ENCODE measurements at regions not wholly inside any gene's neighbourhood (a gene's known extent, or its start where the extent isn't known, plus 50 kb on each side); places are given as distances from the start of the nearest gene placed in this dataset.
A peak's percentile ranks its signal among the peaks of the same experiment; 100 is the strongest.

DNA sequence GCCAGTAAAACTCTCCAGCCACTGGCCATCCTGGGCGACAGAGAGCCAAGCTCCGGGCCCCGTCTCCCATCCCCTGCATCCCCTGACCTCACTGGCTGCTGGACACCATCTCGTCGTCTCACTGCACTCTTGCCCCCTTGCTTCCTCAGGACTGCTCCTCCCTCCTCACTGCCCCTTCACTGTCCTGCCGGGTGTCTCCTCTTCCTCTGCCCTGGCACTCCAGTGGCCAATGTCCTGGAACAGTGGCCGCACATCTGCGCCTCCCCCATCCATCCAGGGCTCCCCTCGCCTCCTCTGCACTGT lies 800.4 kb downstream of the BRD1 start (continued):
- TF ChIP-seq, protein P1, sequence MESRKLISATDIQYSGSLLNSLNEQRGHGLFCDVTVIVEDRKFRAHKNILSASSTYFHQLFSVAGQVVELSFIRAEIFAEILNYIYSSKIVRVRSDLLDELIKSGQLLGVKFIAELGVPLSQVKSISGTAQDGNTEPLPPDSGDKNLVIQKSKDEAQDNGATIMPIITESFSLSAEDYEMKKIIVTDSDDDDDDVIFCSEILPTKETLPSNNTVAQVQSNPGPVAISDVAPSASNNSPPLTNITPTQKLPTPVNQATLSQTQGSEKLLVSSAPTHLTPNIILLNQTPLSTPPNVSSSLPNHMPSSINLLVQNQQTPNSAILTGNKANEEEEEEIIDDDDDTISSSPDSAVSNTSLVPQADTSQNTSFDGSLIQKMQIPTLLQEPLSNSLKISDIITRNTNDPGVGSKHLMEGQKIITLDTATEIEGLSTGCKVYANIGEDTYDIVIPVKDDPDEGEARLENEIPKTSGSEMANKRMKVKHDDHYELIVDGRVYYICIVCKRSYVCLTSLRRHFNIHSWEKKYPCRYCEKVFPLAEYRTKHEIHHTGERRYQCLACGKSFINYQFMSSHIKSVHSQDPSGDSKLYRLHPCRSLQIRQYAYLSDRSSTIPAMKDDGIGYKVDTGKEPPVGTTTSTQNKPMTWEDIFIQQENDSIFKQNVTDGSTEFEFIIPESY (CRISPR knock-in tag; IDR thresholded peaks at IDR 0.05), result no peak
- TF ChIP-seq ZBTB46 (CRISPR knock-in tag; IDR thresholded peaks at IDR 0.05; ENCODE audit: borderline replicate concordance) (no peak), TARDBP (CRISPR knock-in tag; IDR thresholded peaks at IDR 0.05) (no peak), CENPT (CRISPR knock-in tag; IDR thresholded peaks at IDR 0.05; ENCODE audit: low read depth) (no peak)

- Histone ChIP-seq H3K27me3 (ENCODE audit: control insufficient read depth in 1 of 2, insufficient read depth in 2 of 2, low read length in 2 of 2) (peaks cover 16 to 66% of the 10 kb centered on the region in 2 experiments; a peak in 3 of 5 replicates), H3K9me3 (ENCODE audit: low read length) (no peaks in the 10 kb centered on the region), H3K4me1 (ENCODE audit: insufficient read depth, low read length) (no peaks in the 10 kb centered on the region), H3K4me3 (replicated peaks in 1 of 3; ENCODE audit: insufficient read depth in 1 of 3, low read depth in 2 of 3, low read length in 3 of 3) (no peak overlapping the region), H4K20me1 (ENCODE audit: insufficient read depth, low read length) (no peaks in the 10 kb centered on the region), H3K36me3 (replicated peaks in 1 of 2; ENCODE audit: control insufficient read depth in 1 of 2, insufficient read depth in 2 of 2, low read length in 2 of 2) (no peaks in the 10 kb centered on the region), H3K9ac (ENCODE audit: insufficient read depth, low read depth, low read length) (no peak overlapping the region), H3K4me2 (ENCODE audit: low read depth, low read length) (no peak overlapping the region), H3K27ac (ENCODE audit: extremely low read length, insufficient read depth, low read length) (no peak overlapping the region), H2AFZ (ENCODE audit: low read length) (no peak overlapping the region), H3K79me2 (ENCODE audit: insufficient read depth, low read length) (no peaks in the 10 kb centered on the region)
- FAIRE-seq, result no peak
- intact Hi-C loops (cut with micrococcal nuclease; ENCODE audit: unreplicated experiment) (no loop called here), in situ Hi-C loops (cut with HindIII; ENCODE audit: extremely low pct_ligation_motif_present, low pct_unique_long_range_greater_than_20kb) (no loop called here)
- BruUV-seq (replicated peaks), result no TSS peak
- ChIA-PET CTCF (ENCODE audit: low intra/inter-chr PET ratio, low total read pairs) (no interaction called here), POLR2A (no interaction called here)
- DNase-seq (ENCODE audit: low spot score), result no peak
- peak; percentile 80 for ATAC-seq
- 10% methylated on average over 7 of the region's 12 CpGs for WGBS (ENCODE audit: low lambda C conversion rate)
- TF ChIP-seq ZSCAN21 (CRISPR knock-in tag; IDR thresholded peaks at IDR 0.05; ENCODE audit: borderline replicate concordance), result no peak
- TF ChIP-seq, protein P2, sequence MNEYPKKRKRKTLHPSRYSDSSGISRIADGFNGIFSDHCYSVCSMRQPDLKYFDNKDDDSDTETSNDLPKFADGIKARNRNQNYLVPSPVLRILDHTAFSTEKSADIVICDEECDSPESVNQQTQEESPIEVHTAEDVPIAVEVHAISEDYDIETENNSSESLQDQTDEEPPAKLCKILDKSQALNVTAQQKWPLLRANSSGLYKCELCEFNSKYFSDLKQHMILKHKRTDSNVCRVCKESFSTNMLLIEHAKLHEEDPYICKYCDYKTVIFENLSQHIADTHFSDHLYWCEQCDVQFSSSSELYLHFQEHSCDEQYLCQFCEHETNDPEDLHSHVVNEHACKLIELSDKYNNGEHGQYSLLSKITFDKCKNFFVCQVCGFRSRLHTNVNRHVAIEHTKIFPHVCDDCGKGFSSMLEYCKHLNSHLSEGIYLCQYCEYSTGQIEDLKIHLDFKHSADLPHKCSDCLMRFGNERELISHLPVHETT (CRISPR knock-in tag; conservative IDR thresholded peaks at IDR 0.05), result no peak
- peak; percentile 27; the same call in 1 of the 2 replicates for TF ChIP-seq RAD21 (CRISPR knock-in tag; IDR thresholded peaks at IDR 0.05)
- TF ChIP-seq ZNF512 (CRISPR knock-in tag; IDR thresholded peaks at IDR 0.05), result no peak
- TF ChIP-seq STAG1 (CRISPR knock-in tag; IDR thresholded peaks at IDR 0.05), result peak; percentile 81
- no peak for TF ChIP-seq HDAC6 (IDR thresholded peaks at IDR 0.05; ENCODE audit: low read depth, low read length)
- TF ChIP-seq ZNF205 (CRISPR knock-in tag; IDR thresholded peaks at IDR 0.05), result no peak
- 0 out of 2 replicates have a peak, but pooled peaks have one; percentile 32 for TF ChIP-seq ZNF263 (CRISPR knock-in tag; IDR thresholded peaks at IDR 0.05)
- TF ChIP-seq, protein P3, sequence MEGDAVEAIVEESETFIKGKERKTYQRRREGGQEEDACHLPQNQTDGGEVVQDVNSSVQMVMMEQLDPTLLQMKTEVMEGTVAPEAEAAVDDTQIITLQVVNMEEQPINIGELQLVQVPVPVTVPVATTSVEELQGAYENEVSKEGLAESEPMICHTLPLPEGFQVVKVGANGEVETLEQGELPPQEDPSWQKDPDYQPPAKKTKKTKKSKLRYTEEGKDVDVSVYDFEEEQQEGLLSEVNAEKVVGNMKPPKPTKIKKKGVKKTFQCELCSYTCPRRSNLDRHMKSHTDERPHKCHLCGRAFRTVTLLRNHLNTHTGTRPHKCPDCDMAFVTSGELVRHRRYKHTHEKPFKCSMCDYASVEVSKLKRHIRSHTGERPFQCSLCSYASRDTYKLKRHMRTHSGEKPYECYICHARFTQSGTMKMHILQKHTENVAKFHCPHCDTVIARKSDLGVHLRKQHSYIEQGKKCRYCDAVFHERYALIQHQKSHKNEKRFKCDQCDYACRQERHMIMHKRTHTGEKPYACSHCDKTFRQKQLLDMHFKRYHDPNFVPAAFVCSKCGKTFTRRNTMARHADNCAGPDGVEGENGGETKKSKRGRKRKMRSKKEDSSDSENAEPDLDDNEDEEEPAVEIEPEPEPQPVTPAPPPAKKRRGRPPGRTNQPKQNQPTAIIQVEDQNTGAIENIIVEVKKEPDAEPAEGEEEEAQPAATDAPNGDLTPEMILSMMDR (CRISPR knock-in tag; IDR thresholded peaks at IDR 0.05), result peak; percentile 75
Measured at GRCh38 chr22:49026494-49027367, 800.9 kb downstream of the BRD1 start.

All from HepG2 (cell line).